ENCODE measurements at regions not wholly inside any gene's neighbourhood (a gene's known extent, or its start where the extent isn't known, plus 50 kb on each side); places are given as distances from the start of the nearest gene placed in this dataset.

DNA sequence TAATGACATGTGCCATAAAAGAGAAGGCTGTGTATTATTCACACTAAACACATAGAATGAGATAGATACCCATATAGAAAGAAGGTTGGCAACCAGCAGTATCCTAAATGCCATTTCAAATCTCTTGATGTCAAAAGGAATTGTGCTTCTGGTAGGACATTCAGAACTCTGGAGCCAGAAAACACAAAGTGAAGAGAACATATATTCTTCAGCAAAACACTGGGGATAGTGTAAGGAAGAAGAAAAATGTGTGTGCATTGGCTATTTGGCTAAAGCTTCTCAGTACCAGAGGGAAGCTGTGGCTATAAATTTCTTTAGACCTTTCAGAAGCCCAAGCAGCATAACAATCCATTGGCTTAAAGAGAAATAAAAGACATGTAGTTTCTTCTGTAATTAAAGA lies 551.6 kb upstream of the C9orf72 start:
- TF ChIP-seq, protein P1, sequence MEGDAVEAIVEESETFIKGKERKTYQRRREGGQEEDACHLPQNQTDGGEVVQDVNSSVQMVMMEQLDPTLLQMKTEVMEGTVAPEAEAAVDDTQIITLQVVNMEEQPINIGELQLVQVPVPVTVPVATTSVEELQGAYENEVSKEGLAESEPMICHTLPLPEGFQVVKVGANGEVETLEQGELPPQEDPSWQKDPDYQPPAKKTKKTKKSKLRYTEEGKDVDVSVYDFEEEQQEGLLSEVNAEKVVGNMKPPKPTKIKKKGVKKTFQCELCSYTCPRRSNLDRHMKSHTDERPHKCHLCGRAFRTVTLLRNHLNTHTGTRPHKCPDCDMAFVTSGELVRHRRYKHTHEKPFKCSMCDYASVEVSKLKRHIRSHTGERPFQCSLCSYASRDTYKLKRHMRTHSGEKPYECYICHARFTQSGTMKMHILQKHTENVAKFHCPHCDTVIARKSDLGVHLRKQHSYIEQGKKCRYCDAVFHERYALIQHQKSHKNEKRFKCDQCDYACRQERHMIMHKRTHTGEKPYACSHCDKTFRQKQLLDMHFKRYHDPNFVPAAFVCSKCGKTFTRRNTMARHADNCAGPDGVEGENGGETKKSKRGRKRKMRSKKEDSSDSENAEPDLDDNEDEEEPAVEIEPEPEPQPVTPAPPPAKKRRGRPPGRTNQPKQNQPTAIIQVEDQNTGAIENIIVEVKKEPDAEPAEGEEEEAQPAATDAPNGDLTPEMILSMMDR (IDR thresholded peaks at IDR 0.05): no peak
- intact Hi-C loops (cut with DNase I): loop anchor here in 1 of 10 donors (10.0 kb wide), 1 partner anchor 50 kb away; no protein-coding TSS in a partner anchor
- no peak for ATAC-seq

DNA sequence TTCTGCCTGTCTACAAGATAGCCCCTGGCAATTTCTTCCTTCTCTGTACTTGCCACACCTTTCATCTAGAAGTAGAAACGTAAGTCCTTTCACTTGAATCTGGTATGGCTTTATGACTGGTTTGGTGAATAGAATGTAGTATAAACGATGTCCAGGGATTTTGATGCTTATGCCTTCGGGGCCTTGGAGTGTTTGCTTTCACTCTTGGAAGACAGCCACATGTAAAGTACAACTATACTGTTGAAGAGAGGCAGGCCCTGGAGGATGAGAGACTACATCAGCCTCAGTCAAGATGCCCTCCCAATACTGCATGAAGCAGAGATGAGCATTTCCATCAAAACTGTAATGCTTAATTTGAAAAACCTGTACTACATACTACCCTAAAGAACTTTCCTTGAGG lies 553.8 kb upstream of the C9orf72 start:
- H3K9me3 ChIP-seq: no peaks in the 10 kb centered on the region
- intact Hi-C loops (cut with DNase I): loop anchor here in 1 of 10 donors (10.0 kb wide), 1 partner anchor 52 kb away; no protein-coding TSS in a partner anchor
- DNase-seq (no peak), ATAC-seq (no peak)
- H3K27me3 ChIP-seq: no peaks in the 10 kb centered on the region
- TF ChIP-seq, protein P1 (IDR thresholded peaks at IDR 0.05): no peak
- H3K36me3 ChIP-seq: no peaks in the 10 kb centered on the region
- H3K4me1 ChIP-seq: no peaks in the 10 kb centered on the region
- WGBS, 2 donors: 53 to 69% methylated on average over 3 of the region's 3 CpGs
- H3K4me3 ChIP-seq: no peak overlapping the region
- no peak overlapping the region for H3K27ac ChIP-seq

More for the DNA sequence above, 551.6 kb upstream of the C9orf72 start:
- Histone ChIP-seq H3K4me1 (no peaks in the 10 kb centered on the region), H3K9me3 (no peaks in the 10 kb centered on the region), H3K36me3 (no peaks in the 10 kb centered on the region), H3K4me3 (no peak overlapping the region), H3K27me3 (no peaks in the 10 kb centered on the region), H3K27ac (no peak overlapping the region)
- no peak for DNase-seq

DNA sequence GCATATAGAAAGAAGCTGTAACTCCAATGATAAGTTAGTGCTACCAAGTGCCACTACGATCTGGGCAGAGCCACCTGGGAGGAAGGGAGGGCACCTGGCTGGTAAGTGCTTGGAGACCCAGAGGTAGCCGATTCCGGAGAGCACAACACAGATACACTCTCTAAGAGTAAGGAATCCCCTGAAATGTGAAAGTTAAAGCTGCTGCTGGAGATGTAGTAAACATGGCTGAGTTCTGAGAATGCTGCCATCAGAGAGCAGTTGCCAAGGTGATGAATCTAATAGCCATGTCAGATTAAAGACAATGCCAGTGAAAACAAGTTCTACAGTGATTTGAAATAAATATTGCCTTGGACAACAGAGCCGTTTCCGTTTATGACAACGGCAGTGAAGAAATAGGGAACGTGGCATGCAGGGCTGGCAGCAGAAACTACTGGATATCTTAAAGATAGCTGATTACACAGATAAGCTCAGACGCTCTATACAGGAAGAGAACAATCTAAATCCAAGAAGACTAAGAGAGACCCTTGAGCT lies 561.2 kb upstream of the C9orf72 start:
- H3K4me3 ChIP-seq: no peak overlapping the region
- ATAC-seq: no peak
- TF ChIP-seq, protein P1 (IDR thresholded peaks at IDR 0.05): no peak
- 58 to 71% methylated on average over 8 of the region's 8 CpGs for WGBS, 2 donors
- H3K4me1 ChIP-seq: no peaks in the 10 kb centered on the region
- intact Hi-C loops (cut with DNase I): no loop called here
- no peaks in the 10 kb centered on the region for H3K9me3 ChIP-seq
- no peak overlapping the region for H3K27ac ChIP-seq
- no peak for DNase-seq
- H3K27me3 ChIP-seq: no peaks in the 10 kb centered on the region
- no peaks in the 10 kb centered on the region for H3K36me3 ChIP-seq

DNA sequence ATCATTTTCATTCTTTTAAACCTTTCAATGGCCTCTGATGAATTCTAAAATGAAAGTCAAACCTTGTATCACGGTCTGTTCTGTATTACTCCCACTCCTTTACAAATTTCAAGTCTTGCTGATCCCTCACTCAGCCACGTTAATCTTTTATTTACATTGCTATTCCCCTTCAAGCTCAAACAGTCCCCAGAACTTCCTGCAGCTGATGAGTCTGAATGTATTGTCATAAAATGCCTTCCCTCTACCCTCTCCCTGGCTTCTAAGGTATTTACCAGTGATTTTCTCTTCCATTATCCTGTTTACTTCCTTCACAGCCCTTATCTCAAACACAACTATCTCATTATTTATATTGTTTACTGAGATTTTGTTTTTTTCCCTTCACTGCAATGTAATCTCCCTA lies 562.3 kb upstream of the C9orf72 start:
- no peak overlapping the region for H3K4me3 ChIP-seq
- TF ChIP-seq, protein P1 (IDR thresholded peaks at IDR 0.05): no peak
- H3K27me3 ChIP-seq: no peaks in the 10 kb centered on the region
- no peak overlapping the region for H3K27ac ChIP-seq
- DNase-seq (no peak), ATAC-seq (no peak)
- intact Hi-C loops (cut with DNase I): no loop called here
- WGBS, 2 donors: 29 to 34% methylated on average over 2 of the region's 2 CpGs
- H3K4me1 ChIP-seq: no peaks in the 10 kb centered on the region
- no peaks in the 10 kb centered on the region for H3K9me3 ChIP-seq
- H3K36me3 ChIP-seq: no peaks in the 10 kb centered on the region
